ENCODE measurements at regions not wholly inside any gene's neighbourhood (a gene's known extent, or its start where the extent isn't known, plus 50 kb on each side); places are given as distances from the start of the nearest gene placed in this dataset.
A peak's percentile ranks its signal among the peaks of the same experiment; 100 is the strongest.
"Not testable (repeated sequence)": the region's sequence is repeated elsewhere in the genome, so short reads cannot be mapped to it uniquely, and the experiment has no call there.

- DNase-seq (ENCODE audit: low spot score), result no peak
Observed at GRCh38 chr16:6856578-6856977, 476.1 kb upstream of the RBFOX1 start.

GRCh38 chr16:6853565-6853964 lies 479.1 kb upstream of the RBFOX1 start:
- no peak for DNase-seq (ENCODE audit: low spot score)

GRCh38 chr16:6852643-6853225 lies 479.9 kb upstream of the RBFOX1 start:
- no peak for DNase-seq (ENCODE audit: low spot score)

GRCh38 chr16:6846452-6846851 lies 486.2 kb upstream of the RBFOX1 start:
- no peak for DNase-seq (ENCODE audit: low spot score)

- DNase-seq (ENCODE audit: low spot score), result no peak
Observed at GRCh38 chr16:6841392-6841791, 491.3 kb upstream of the RBFOX1 start.

GRCh38 chr16:6837722-6838121 lies 494.9 kb upstream of the RBFOX1 start:
- DNase-seq (ENCODE audit: low spot score), result no peak

- DNase-seq (ENCODE audit: low spot score), result no peak
Observed at GRCh38 chr16:6836766-6837165, 495.9 kb upstream of the RBFOX1 start.

GRCh38 chr16:6835941-6836340 lies 496.7 kb upstream of the RBFOX1 start:
- DNase-seq (ENCODE audit: low spot score), result no peak

GRCh38 chr16:6835516-6835915 lies 497.1 kb upstream of the RBFOX1 start:
- no peak for DNase-seq (ENCODE audit: low spot score)

- DNase-seq (ENCODE audit: low spot score), result no peak
Observed at GRCh38 chr16:6828690-6829089, 504.0 kb upstream of the RBFOX1 start.

GRCh38 chr16:6827931-6828330 lies 504.7 kb upstream of the RBFOX1 start:
- DNase-seq (ENCODE audit: low spot score), result no peak

GRCh38 chr16:6827267-6827666 lies 505.4 kb upstream of the RBFOX1 start:
- DNase-seq (ENCODE audit: low spot score), result peak; percentile 34

- no peak for DNase-seq (ENCODE audit: low spot score)
Observed at GRCh38 chr16:6822041-6822440, 510.6 kb upstream of the RBFOX1 start.

- peak; percentile 21 for DNase-seq (ENCODE audit: low spot score)
Observed at GRCh38 chr16:6804461-6804860, 528.2 kb upstream of the RBFOX1 start.

- peak; percentile 28 for DNase-seq (ENCODE audit: low spot score)
Observed at GRCh38 chr16:6803176-6803575, 529.5 kb upstream of the RBFOX1 start.

- no peak for DNase-seq (ENCODE audit: low spot score)
Observed at GRCh38 chr16:6797223-6797622, 535.4 kb upstream of the RBFOX1 start.

GRCh38 chr16:6777624-6778023 lies 555.0 kb upstream of the RBFOX1 start:
- DNase-seq (ENCODE audit: low spot score), result no peak

GRCh38 chr16:6775712-6776111 lies 556.9 kb upstream of the RBFOX1 start:
- no peak for DNase-seq (ENCODE audit: low spot score)

GRCh38 chr16:6771956-6772355 lies 560.7 kb upstream of the RBFOX1 start:
- DNase-seq (ENCODE audit: low spot score), result no peak

- no peak for DNase-seq (ENCODE audit: low spot score)
Observed at GRCh38 chr16:6753553-6753952, 579.1 kb upstream of the RBFOX1 start.

GRCh38 chr16:6751191-6751590 lies 581.5 kb upstream of the RBFOX1 start:
- DNase-seq (ENCODE audit: low spot score), result no peak

GRCh38 chr16:6749698-6750097 lies 582.9 kb upstream of the RBFOX1 start:
- DNase-seq (ENCODE audit: low spot score), result no peak

GRCh38 chr16:6736302-6736701 lies 596.3 kb upstream of the RBFOX1 start:
- DNase-seq (ENCODE audit: low spot score), result not testable (repeated sequence)

GRCh38 chr16:6735631-6736030 lies 597.0 kb upstream of the RBFOX1 start:
- DNase-seq (ENCODE audit: low spot score), result no peak

- DNase-seq (ENCODE audit: low spot score), result no peak
Observed at GRCh38 chr16:6732166-6732565, 600.5 kb upstream of the RBFOX1 start.

All from Ammon's horn (tissue), 1 donor.